Body of pancreas (tissue), 4 donors: ENCODE measurements at regions not wholly inside any gene's neighbourhood (a gene's known extent, or its start where the extent isn't known, plus 50 kb on each side); places are given as distances from the start of the nearest gene placed in this dataset.
A peak's percentile ranks its signal among the peaks of the same experiment; 100 is the strongest.

ENCODE experiments used
- ATAC-seq: fragments of 150-250 bp; one replicate; pipeline ENCODE4 v1.9.1; 2016
- DNase-seq, 4 donors: peaks; one replicate each; pipeline ENCODE4 v3.0.0-alpha.2; 2019
- H3K27ac ChIP-seq, 4 donors: fragments of 200-600 bp; sonication (generic); 1 replicate in 3 of 4; 2 replicates in 1 of 4; pipeline versions ENCODE4 v1.5.1 to v1.6.1; 2016 to 2019; ENCODE audit warnings: mild to moderate bottlenecking in 1 of 4, mixed read lengths in 1 of 4, moderate library complexity in 1 of 4
- H3K27me3 ChIP-seq, 2 donors: fragments of 200-600 bp; sonication (generic); one replicate each; pipeline ENCODE4 v1.6.0; 2016; ENCODE audit warnings: mild to moderate bottlenecking in 1 of 2
- H3K36me3 ChIP-seq, 2 donors: fragments of 200-600 bp; sonication (generic); replicated peaks in 1 of 2; 2 replicates each; pipeline ENCODE4 v1.5.1; 2016; ENCODE audit warnings: low read depth in 2 of 2; ENCODE audit not compliant: insufficient read depth in 1 of 2
- H3K4me1 ChIP-seq: fragments of 200-600 bp; sonication (generic); one replicate; pipeline ENCODE4 v1.6.0; 2016
- H3K4me3 ChIP-seq, 2 donors: fragments of 200-600 bp; sonication (generic); 1 replicate in 1 of 2; 2 replicates in 1 of 2; pipeline ENCODE4 v1.5.1; 2016 to 2019
- H3K9me3 ChIP-seq, 3 donors: fragments of 200-600 bp; sonication (generic); 1 replicate in 2 of 3; 2 replicates in 1 of 3; pipeline ENCODE4 v1.5.1; 2016
- POLR2A ChIP-seq, 3 donors: fragments of 450-650 bp; IDR thresholded peaks; one replicate each; pipeline ENCODE4 v1.6.1; 2016; ENCODE audit warnings: antibody characterized with exemption in 3 of 3, mild to moderate bottlenecking in 2 of 3
- WGBS, 2 donors: methylation state at CpG; one replicate each; pipeline ENCODE4 v1.1.5; 2017; 5-methylcytosine and 5-hydroxymethylcytosine counted together
- intact Hi-C: fragments of 100-400 bp; cut with DNase I; formaldehyde crosslinking; loops from one replicate; pipeline ENCODE4 v1.15.1; 2023
- TF ChIP-seq, protein P1 (sequence below), 7 experiments: fragments of 450-650 bp in 4 of 7; fragments of 200-600 bp in 3 of 7; sonication (generic) in 3 of 7; IDR thresholded peaks; one replicate each; pipeline ENCODE4 v1.5.1; 2016 to 2019; ENCODE audit warnings: antibody characterized with exemption in 7 of 7

DNA sequence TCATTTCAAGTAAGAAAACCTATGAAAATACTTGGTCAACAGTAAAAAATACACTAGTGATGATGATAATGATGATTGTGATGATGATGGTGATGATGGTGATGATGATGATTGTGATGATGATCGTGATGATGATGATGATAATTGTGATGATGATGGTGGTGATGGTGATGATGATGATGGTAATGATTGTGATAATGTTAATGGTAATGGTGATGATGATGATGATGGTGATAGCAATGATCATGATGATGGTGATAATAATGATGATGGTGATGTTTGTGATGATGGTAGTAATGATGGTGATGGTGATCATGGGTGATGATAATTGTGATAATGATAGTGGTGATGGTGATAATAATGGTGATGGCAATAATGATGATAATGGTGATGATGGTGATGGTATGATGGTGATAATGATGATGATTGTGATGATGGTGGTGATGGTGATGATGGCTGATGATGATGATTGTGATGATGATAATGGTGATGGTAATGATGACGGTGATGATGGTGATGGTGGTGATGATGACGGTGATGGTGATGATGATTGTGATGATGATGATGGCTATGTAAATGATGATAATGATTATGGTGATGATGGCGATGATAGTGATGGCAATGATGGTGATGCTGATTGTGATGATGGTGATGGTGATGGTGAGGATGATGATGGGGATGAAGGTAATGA lies 62.1 kb downstream of the VCX3A start:
- ATAC-seq (no peak), DNase-seq (no peak)
- H3K27me3 ChIP-seq = no peaks in the 10 kb centered on the region
- H3K4me3 ChIP-seq = no peak overlapping the region
- H3K36me3 ChIP-seq = no peaks in the 10 kb centered on the region
- TF ChIP-seq, protein P1, sequence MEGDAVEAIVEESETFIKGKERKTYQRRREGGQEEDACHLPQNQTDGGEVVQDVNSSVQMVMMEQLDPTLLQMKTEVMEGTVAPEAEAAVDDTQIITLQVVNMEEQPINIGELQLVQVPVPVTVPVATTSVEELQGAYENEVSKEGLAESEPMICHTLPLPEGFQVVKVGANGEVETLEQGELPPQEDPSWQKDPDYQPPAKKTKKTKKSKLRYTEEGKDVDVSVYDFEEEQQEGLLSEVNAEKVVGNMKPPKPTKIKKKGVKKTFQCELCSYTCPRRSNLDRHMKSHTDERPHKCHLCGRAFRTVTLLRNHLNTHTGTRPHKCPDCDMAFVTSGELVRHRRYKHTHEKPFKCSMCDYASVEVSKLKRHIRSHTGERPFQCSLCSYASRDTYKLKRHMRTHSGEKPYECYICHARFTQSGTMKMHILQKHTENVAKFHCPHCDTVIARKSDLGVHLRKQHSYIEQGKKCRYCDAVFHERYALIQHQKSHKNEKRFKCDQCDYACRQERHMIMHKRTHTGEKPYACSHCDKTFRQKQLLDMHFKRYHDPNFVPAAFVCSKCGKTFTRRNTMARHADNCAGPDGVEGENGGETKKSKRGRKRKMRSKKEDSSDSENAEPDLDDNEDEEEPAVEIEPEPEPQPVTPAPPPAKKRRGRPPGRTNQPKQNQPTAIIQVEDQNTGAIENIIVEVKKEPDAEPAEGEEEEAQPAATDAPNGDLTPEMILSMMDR (IDR thresholded peaks at IDR 0.05) = no peak
- TF ChIP-seq POLR2A (IDR thresholded peaks at IDR 0.05) = no peak
- 80 to 86% methylated on average over 4 of the region's 4 CpGs for WGBS, 2 donors
- H3K9me3 ChIP-seq = no peaks in the 10 kb centered on the region
- no peak overlapping the region for H3K27ac ChIP-seq
- no peaks in the 10 kb centered on the region for H3K4me1 ChIP-seq
- intact Hi-C loops = no loop called here

DNA sequence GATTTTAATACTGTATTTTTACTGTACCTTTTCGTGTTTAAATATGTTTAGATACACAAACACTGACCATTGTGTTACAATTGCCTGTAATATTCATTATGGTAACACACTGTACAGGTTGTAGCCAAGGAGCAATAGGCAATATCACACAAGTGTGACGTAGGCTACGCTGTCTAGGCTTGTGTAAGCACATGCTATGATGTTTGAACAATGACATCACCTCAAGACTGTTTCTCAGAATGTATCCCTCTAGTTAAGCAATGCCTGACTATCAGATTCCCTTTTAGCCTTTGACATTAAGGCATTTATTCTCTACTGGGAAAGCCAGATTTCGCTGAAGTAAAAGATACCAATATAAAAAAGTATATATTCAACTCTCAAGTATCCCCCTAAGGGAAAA lies 66.2 kb downstream of the VCX3A start:
- WGBS, 2 donors = 43 to 69% methylated on average over 4 of the region's 4 CpGs
- Histone ChIP-seq H3K9me3 (no peaks in the 10 kb centered on the region), H3K27me3 (no peaks in the 10 kb centered on the region), H3K4me3 (no peak overlapping the region), H3K27ac (no peak overlapping the region), H3K4me1 (no peaks in the 10 kb centered on the region), H3K36me3 (no peaks in the 10 kb centered on the region)
- DNase-seq = no peak
- no peak for ATAC-seq
- TF ChIP-seq POLR2A (IDR thresholded peaks at IDR 0.05) = no peak
- TF ChIP-seq, protein P1 (IDR thresholded peaks at IDR 0.05) = no peak
- intact Hi-C loops = no loop called here

DNA sequence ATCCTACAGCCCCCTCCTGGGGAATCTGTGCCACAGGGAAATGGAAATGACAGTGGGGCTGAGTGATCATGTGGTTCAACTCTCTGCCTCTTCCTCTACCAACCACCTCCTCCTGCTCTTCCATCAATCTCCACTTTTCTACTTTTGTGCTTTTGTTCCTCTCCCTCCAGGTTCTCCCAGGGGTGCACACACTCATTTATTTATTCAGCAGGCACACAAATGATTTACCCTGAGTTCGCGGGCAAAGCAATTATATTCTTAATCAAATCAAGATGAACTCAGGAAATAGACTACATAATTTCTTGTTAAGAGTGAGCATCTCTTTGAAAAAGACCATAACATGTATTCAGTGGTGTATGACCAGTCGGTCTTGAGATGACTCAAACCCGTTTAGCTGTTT lies 69.2 kb downstream of the VCX3A start:
- 53 to 62% methylated on average over 4 of the region's 4 CpGs for WGBS, 2 donors
- no peaks in the 10 kb centered on the region for H3K27me3 ChIP-seq
- intact Hi-C loops = no loop called here
- H3K27ac ChIP-seq = no peak overlapping the region
- no peaks in the 10 kb centered on the region for H3K36me3 ChIP-seq
- DNase-seq (no peak), ATAC-seq (no peak)
- no peak for TF ChIP-seq POLR2A (IDR thresholded peaks at IDR 0.05)
- TF ChIP-seq, protein P1 (IDR thresholded peaks at IDR 0.05) = no peak
- no peaks in the 10 kb centered on the region for H3K9me3 ChIP-seq
- no peak overlapping the region for H3K4me3 ChIP-seq
- no peaks in the 10 kb centered on the region for H3K4me1 ChIP-seq

DNA sequence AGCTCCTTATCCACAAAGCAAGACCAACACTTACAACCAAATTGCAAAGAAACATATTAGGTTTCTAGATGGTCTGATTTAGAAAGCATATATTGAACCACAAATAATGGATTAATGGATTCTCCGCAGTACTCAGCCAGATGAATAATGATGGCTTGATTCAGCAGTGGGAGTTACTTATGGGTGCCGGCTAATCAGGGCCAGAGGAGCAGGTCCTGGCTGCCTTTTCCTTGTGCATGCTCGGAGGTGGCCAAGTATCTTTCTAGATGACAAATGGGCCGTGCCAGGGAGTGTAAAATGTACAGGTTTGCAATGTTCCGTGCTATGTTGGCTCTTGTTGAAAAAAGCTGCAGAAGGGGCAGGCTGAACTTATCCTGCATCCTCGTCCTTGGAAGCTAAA lies 70.2 kb downstream of the VCX3A start:
- no peak overlapping the region for H3K4me3 ChIP-seq
- no peaks in the 10 kb centered on the region for H3K9me3 ChIP-seq
- TF ChIP-seq, protein P1 (IDR thresholded peaks at IDR 0.05) = no peak
- TF ChIP-seq POLR2A (IDR thresholded peaks at IDR 0.05) = no peak
- no peak overlapping the region for H3K27ac ChIP-seq
- WGBS, 2 donors = 20 to 67% methylated on average over 3 to 5 of the region's 6 CpGs
- no peaks in the 10 kb centered on the region for H3K27me3 ChIP-seq
- intact Hi-C loops = no loop called here
- H3K4me1 ChIP-seq = no peaks in the 10 kb centered on the region
- ATAC-seq = no peak
- H3K36me3 ChIP-seq = no peaks in the 10 kb centered on the region
- DNase-seq = peak in 1 of 4 donors; percentile 19

DNA sequence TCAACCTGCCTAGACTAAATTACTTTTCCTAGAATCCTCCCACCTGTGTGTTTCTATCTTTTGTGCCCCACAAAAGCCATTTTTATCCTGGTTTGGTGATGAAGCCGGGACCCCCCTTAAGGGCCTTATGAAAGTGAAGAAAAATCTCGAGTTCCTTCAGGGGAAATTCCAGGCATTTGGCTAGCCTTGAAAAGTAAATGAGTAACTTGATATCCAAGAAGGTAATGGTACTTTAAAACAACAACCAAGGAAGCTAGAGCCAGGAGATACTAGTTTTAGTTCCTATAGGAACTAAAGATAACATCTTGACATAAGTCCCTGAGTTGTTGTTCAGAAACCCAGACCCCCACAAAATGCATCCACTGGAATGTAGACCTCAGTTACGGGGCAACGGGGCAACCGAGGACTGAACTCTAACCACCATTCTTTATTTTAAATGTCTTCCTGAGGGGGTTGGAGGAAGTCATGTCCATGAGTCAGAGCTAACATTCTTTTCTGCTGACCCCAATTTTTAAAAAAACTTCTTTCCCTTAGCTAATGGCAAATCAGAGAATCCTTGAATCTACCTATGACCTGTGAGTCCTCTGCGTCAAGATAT lies 73.9 kb downstream of the VCX3A start:
- Histone ChIP-seq H3K27me3 (no peaks in the 10 kb centered on the region), H3K4me1 (no peaks in the 10 kb centered on the region), H3K36me3 (no peaks in the 10 kb centered on the region), H3K9me3 (no peaks in the 10 kb centered on the region), H3K27ac (no peak overlapping the region), H3K4me3 (no peak overlapping the region)
- intact Hi-C loops = no loop called here
- no peak for TF ChIP-seq POLR2A (IDR thresholded peaks at IDR 0.05)
- TF ChIP-seq, protein P1 (IDR thresholded peaks at IDR 0.05) = no peak
- 51 to 57% methylated on average over 5 to 6 of the region's 6 CpGs for WGBS, 2 donors
- DNase-seq (no peak), ATAC-seq (no peak)
